Nephron (organoid): ENCODE measurements at regions not wholly inside any gene's neighbourhood (a gene's known extent, or its start where the extent isn't known, plus 50 kb on each side); places are given as distances from the start of the nearest gene placed in this dataset.
"Not testable (repeated sequence)": the region's sequence is repeated elsewhere in the genome, so short reads cannot be mapped to it uniquely, and the experiment has no call there.

ENCODE experiments used
- H3K27ac Mint-ChIP-seq, 3 experiments: 2 replicates each; pipeline ENCODE4 v1.8.0; 2020; ENCODE audit warnings: mixed read lengths in 3 of 3, mild to moderate bottlenecking in 2 of 3, moderate library complexity in 1 of 3
- H3K27me3 Mint-ChIP-seq: 2 replicates; pipeline ENCODE4 v1.8.0; 2021; ENCODE audit warnings: low read depth, mild to moderate bottlenecking, moderate library complexity, mixed read lengths
- H3K36me3 Mint-ChIP-seq: 2 replicates; pipeline ENCODE4 v1.8.0; 2020; ENCODE audit warnings: low read depth, mixed read lengths
- H3K4me1 Mint-ChIP-seq: 2 replicates; pipeline ENCODE4 v1.8.0; 2020; ENCODE audit warnings: mixed read lengths
- H3K4me3 Mint-ChIP-seq, 3 experiments: 2 replicates each; pipeline ENCODE4 v1.8.0; 2020; ENCODE audit warnings: mild to moderate bottlenecking in 3 of 3, mixed read lengths in 3 of 3, moderate library complexity in 2 of 3
- H3K9me3 Mint-ChIP-seq: 2 replicates; pipeline ENCODE4 v1.8.0; 2020; ENCODE audit warnings: mixed read lengths
- TF ChIP-seq, protein P1 (sequence below), 3 experiments: fragments of 200-600 bp; sonication (generic); IDR thresholded peaks; one replicate each; pipeline ENCODE4 v1.5.0; 2021; ENCODE audit warnings: antibody characterized with exemption in 3 of 3; ENCODE audit not compliant: unreplicated experiment in 3 of 3

DNA sequence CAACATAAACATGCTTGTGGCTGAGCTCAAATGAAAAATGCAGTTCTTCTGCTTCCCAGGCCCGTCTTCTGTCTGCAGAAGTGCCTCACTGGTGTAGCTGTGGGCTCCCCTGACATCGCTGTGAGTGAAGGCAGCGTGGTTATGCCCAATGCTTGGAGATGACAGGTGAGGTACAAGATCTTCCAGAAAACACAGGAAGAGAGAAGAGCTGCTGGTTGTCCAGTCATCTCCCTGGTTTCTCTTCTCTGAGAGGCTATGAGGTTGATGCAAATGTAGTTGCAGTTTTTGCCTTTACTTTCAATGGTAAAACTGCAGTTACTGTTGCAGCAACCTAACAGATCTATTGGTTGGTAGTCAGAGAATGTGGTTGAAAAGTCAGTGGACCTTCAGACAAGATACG, 223.6 kb downstream of the GATA3 start:
- Mint-ChIP-seq H3K27me3 (peaks cover 23% of the 10 kb centered on the region), H3K4me3 (no peak overlapping the region), H3K36me3 (no peaks in the 10 kb centered on the region), H3K27ac (no peak overlapping the region), H3K9me3 (no peaks in the 10 kb centered on the region), H3K4me1 (no peaks in the 10 kb centered on the region)
- TF ChIP-seq, protein P1, sequence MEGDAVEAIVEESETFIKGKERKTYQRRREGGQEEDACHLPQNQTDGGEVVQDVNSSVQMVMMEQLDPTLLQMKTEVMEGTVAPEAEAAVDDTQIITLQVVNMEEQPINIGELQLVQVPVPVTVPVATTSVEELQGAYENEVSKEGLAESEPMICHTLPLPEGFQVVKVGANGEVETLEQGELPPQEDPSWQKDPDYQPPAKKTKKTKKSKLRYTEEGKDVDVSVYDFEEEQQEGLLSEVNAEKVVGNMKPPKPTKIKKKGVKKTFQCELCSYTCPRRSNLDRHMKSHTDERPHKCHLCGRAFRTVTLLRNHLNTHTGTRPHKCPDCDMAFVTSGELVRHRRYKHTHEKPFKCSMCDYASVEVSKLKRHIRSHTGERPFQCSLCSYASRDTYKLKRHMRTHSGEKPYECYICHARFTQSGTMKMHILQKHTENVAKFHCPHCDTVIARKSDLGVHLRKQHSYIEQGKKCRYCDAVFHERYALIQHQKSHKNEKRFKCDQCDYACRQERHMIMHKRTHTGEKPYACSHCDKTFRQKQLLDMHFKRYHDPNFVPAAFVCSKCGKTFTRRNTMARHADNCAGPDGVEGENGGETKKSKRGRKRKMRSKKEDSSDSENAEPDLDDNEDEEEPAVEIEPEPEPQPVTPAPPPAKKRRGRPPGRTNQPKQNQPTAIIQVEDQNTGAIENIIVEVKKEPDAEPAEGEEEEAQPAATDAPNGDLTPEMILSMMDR (IDR thresholded peaks at IDR 0.05; ENCODE audit: unreplicated experiment in 3 of 3), result no peak

DNA sequence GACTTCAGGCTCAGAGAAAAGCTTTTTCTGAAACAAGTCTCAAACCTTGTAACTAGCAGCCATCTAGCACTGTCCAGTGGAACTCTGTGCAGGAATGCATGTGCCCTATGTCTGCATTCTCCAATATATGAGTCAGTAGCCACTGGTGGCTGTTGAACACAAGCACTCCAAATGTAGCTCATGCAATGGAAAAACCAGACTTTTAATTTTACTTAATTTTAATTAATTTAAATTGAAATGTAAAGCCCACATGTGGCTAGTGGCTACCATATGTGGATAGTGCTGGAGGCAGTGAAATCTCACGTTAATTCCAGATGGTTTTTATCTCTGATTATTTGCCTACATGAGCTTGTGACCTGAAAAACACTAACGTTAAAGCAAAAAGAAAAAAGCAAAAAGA, 225.1 kb downstream of the GATA3 start:
- no peak overlapping the region for H3K27ac Mint-ChIP-seq
- TF ChIP-seq, protein P1 (IDR thresholded peaks at IDR 0.05; ENCODE audit: unreplicated experiment in 3 of 3), result no peak
- no peak overlapping the region for H3K4me3 Mint-ChIP-seq
- H3K36me3 Mint-ChIP-seq, result no peaks in the 10 kb centered on the region
- H3K4me1 Mint-ChIP-seq, result no peaks in the 10 kb centered on the region
- H3K27me3 Mint-ChIP-seq, result peaks cover 30% of the 10 kb centered on the region
- no peaks in the 10 kb centered on the region for H3K9me3 Mint-ChIP-seq

DNA sequence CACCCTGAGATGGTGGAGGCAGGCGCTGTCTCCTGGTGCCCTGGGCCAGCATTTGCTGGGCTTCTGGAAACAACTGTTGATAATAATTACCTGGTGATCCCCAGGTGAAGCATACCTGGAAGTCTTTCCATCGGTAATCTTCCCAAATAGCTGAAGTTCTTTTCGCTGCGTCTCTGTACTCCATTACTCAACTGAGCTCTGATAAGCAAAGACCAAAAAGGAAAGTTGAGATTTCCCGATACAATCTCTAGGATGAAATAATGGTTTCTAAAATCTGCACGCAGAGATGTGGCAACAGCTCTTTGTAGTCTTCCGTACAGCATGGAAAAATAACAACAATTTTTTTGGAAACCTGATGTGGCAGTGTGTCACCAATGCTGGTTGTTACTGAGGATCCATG, 226.5 kb downstream of the GATA3 start:
- Mint-ChIP-seq H3K36me3 (no peaks in the 10 kb centered on the region), H3K27ac (no peak overlapping the region), H3K4me1 (no peaks in the 10 kb centered on the region), H3K9me3 (no peaks in the 10 kb centered on the region), H3K4me3 (no peak overlapping the region), H3K27me3 (peaks cover 23% of the 10 kb centered on the region)
- TF ChIP-seq, protein P1 (IDR thresholded peaks at IDR 0.05; ENCODE audit: unreplicated experiment in 3 of 3), result no peak

DNA sequence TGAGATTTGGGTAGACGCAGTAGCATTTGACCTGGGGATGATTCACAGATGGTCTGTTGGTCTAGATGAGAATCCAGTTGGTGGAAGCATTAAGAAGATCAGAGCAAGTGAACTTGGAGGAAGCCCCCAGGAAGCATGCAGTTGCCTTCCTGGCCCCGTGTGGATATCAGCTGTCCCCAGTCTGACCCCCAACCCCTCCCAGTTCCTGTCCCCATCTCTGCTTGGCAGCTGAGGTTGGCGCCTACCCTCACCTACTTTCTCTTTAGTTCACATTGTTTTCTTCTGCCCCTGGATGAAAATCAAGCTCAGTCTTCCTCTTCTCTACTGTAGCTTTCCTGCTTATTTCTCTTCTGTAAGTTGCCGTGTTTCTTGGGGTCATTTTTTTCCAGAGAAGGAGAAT, 227.9 kb downstream of the GATA3 start:
- Mint-ChIP-seq H3K4me3 (no peak overlapping the region), H3K27ac (no peak overlapping the region), H3K9me3 (no peaks in the 10 kb centered on the region), H3K27me3 (peaks cover 18% of the 10 kb centered on the region), H3K36me3 (no peaks in the 10 kb centered on the region), H3K4me1 (no peaks in the 10 kb centered on the region)
- TF ChIP-seq, protein P1 (IDR thresholded peaks at IDR 0.05; ENCODE audit: unreplicated experiment in 3 of 3), result no peak

DNA sequence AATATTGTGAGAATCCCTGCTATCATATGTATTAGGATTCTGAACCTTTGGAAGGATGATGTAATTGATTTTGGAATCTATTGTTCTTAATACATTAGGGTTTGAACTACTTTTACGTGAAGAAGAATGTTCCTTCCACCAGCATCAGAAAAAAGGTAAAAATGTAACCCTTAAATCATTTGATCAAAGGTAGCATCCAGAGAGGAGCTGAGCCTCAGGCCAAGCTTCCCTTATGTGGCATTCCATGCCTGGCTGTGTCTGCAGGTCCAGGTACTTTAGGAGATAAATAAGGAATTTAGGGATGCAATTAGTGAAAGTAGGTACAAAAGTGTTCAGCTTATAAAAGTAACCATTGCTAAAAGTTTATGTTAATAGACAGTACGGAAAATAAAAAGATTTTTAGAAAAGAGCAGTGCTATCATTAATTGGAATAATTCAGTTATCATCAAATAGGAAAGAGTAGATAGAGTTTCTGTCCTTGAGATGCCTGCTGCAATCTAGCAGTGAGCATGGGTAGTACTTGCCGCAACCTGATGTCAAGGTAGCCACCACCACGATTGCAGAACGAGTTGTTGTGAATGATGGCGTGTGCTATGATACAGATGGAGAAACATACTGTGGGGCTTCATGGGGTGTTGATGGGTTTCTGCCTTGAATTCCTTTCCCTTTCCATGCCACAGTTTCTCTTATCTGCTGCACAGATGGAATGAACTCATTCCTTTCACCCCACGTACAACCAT, 228.8 kb downstream of the GATA3 start:
- Mint-ChIP-seq H3K9me3 (no peaks in the 10 kb centered on the region), H3K4me3 (no peak overlapping the region), H3K36me3 (no peaks in the 10 kb centered on the region), H3K27me3 (peaks cover 17% of the 10 kb centered on the region), H3K27ac (no peak overlapping the region), H3K4me1 (no peaks in the 10 kb centered on the region)
- TF ChIP-seq, protein P1 (IDR thresholded peaks at IDR 0.05; ENCODE audit: unreplicated experiment in 3 of 3), result no peak

DNA sequence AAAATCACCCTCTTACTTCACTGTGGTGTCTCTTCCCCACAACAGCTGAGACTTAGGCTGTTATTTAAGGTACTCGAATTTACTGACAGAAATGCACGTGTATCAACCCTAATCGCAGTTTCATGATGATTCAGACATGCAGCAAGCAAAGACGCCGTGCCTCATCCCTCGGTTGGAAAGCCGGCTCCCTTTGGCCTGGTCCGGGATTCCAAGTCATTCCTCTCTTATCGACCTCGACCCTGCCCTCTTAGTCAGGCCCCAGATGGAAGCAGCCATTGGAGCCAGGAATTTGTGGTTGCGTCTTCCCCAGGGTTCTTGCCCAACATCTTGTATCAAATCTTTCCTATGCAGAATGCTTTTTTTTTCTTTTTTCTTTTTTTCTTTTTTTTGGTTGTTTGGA, 229.5 kb downstream of the GATA3 start:
- no peak overlapping the region for H3K27ac Mint-ChIP-seq
- H3K36me3 Mint-ChIP-seq, result no peaks in the 10 kb centered on the region
- TF ChIP-seq, protein P1 (IDR thresholded peaks at IDR 0.05; ENCODE audit: unreplicated experiment in 3 of 3), result no peak
- no peaks in the 10 kb centered on the region for H3K4me1 Mint-ChIP-seq
- no peak overlapping the region for H3K4me3 Mint-ChIP-seq
- H3K9me3 Mint-ChIP-seq, result no peaks in the 10 kb centered on the region
- H3K27me3 Mint-ChIP-seq, result peaks cover 17% of the 10 kb centered on the region

DNA sequence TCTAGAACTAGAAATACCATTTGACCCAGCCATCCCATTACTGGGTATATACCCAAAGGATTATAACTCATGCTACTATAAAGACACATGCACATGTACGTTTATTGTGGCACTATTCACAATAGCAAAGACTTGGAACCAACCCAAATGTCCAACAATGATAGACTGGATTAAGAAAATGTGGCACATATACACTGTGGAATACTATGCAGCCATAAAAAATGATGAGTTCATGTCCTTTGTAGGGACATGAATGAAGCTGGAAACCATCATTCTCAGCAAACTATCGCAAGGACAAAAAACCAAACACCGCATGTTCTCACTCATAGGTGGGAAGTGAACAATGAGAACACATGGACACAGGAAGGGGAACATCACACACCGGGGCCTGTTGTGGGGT, 231.5 kb downstream of the GATA3 start:
- H3K9me3 Mint-ChIP-seq, H3K36me3 Mint-ChIP-seq, H3K4me1 Mint-ChIP-seq, H3K27ac Mint-ChIP-seq, H3K4me3 Mint-ChIP-seq: not testable (repeated sequence)
- peaks cover 21% of the 10 kb centered on the region for H3K27me3 Mint-ChIP-seq
